NOMO-1 (cell line): ENCODE measurements at regions not wholly inside any gene's neighbourhood (a gene's known extent, or its start where the extent isn't known, plus 50 kb on each side); places are given as distances from the start of the nearest gene placed in this dataset.

Experiments used
- DNase-seq, 2 experiments: peaks; one replicate each; lab custom pipeline; 2025; ENCODE audit not compliant: unreplicated experiment in 2 of 2; lab: John Stamatoyannopoulos, UW

GRCh38 chr15:69806287-69806915 is 291.3 kb downstream of the TLE3 start:
- DNase-seq = no peak

GRCh38 chr15:69807721-69808120 is 290.0 kb downstream of the TLE3 start:
- peak; percentile 22 to 26 for DNase-seq

DNA sequence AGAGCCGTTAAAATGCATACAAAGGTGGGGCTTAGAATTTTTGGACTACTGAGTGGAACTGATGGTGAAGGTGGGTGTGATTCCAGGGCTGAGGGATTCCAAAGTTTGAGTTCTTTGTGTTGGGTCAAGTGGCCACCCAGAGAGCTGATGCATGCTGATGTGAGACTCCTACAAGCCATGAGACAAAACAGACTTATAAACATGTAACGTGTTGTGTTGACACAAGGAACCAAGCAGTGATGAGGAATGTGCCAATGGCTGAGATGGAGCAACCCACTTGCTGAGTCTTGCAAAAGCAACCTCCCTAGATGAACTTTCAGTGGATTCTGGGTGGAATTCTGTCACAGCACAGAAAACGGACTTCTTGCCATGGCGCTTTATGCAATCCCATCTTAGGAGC is 289.0 kb downstream of the TLE3 start:
- DNase-seq = no peak

DNA sequence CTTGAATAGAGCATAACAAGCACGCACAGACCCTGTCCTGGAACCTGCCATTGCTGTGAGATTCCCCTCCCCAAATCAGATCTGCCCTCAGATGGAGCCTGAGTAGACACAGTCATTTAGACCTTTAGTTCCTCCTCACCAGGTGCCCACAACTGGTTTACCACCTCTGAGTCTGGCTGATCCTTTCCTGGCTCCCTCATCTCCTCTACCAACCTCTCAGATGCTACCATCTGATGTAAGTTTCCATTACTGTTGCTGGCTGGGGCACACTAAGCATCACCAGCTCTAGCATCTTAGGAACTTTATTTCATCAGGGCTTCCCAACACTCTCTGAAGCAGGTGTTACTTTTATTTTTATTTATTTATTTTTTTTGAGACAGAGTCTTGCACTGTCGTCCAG is 288.3 kb downstream of the TLE3 start:
- DNase-seq = no peak

DNA sequence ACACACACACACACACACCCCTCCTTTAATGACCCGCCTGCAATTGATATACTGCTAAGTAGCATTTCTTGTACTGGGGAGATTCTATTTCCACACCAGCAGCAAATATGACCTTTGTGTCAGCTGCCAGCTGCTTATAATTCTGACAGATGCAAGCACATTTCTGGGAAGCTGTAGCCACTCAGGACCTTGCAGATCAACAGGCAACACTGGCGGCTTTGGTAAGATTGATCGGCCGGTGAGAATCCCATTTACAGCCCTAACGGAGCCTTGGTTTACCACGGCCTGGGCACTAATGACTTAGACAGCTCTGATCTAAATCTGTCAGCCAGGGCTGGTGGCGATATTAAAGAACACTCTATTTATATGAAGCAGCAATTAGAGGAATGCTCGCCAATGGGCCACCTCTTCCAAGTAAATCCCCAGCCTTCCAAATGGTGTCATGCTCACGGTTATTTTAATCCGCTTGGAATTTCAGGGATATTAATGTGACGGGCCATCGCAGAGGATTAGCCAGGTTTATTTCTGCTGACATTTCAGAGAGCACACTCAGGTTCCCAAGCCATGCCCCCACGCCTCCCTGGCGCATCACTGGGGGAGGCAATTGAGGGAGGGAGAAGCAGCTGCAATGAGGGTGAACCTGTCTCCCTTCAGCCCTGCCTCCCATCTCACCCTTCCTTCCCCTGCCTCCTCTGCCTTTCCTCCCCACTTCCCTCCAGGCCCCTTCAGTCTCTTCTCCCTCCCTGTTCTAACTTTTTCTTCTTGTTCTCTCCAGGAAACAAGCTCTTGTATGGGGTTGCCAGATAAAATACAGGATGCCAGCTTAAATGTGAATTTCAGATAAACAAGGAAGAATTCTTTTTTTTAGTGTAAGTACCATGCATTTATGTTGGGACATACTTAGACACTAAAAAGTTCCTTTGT is 287.0 kb downstream of the TLE3 start:
- no peak for DNase-seq

- no peak for DNase-seq
Measured at GRCh38 chr15:69812861-69813261, 284.9 kb downstream of the TLE3 start.

- no peak for DNase-seq
Measured at GRCh38 chr15:69813881-69814280, 283.8 kb downstream of the TLE3 start.

DNA sequence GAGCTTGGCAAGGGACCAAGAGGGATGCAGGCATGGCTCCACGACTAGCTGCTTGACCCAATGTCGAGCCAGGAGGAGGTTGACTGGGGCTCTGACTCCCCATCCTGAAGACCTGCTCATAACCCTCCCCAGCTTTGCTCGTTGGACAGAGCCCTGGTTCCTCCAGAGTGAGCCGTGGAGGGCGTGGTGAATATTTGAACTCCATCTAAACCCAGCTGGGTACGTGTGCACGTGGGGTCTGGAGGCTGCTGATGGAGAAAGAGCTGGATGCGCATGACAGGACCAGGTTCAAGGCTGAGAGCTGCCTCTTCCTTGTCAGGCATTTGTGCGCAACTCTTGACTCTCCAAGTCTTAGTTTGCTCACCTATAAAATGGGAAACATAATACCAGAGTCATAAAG is 282.8 kb downstream of the TLE3 start:
- DNase-seq = no peak

DNA sequence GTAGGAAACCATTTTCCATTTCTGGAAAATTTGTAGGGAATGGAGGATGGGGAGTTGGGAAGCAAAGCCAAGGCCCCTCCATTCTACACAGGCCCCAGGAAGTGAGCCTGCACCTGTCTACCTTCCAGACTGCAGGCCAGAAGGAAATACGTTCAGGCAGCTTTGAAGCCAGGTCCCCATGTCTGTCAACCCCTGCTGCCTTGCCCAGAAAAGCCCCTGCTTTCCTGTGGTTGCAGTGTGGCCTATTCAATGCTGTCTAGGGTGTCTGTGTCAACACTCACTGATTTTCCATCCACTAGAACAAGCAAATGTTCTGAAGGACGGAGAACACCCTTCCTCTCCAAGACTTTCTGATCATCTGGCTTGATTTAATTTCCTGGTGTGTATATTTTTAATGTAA is 281.9 kb downstream of the TLE3 start:
- DNase-seq = no peak

DNA sequence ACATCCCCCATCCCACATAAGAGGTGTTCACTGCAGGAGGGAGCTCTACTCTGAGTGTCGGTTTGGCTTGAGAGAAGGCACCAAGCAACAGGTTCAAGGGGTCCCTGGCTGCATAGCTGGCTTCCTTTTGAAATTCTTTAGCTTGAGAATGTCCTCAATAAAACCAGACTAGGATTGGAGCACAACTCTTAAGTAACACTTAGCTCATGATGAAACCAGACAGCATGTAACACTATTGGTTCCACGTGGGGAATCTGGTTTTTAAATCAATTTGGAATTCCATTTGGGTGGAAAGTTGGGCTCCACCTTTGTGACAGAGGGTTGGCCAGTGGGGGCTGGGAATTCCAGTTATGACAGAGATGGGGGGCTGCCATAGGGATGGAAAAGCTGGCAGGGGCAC is 281.2 kb downstream of the TLE3 start:
- no peak for DNase-seq

DNA sequence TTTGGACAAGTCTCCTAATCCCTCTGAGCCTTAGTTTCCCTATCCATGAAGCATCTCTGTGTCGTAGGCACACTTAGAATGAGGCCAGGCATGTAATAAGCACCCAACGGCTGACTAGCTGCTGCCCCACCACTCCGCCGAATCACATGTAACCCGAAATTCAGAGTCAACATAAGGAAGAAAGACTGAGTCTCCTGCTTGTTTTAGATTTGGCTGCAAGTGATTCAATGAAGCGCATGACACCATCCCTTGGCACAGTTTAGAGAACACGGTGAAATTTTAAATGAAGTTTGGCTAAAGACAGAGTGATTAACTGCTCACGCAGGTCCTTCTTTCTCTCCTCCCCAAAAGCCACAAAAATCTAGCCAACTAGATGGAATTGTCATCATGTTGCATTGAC is 279.2 kb downstream of the TLE3 start:
- no peak for DNase-seq

- no peak for DNase-seq
Measured at GRCh38 chr15:69819371-69819770, 278.3 kb downstream of the TLE3 start.

GRCh38 chr15:69820819-69821218 is 276.9 kb downstream of the TLE3 start:
- no peak for DNase-seq

DNA sequence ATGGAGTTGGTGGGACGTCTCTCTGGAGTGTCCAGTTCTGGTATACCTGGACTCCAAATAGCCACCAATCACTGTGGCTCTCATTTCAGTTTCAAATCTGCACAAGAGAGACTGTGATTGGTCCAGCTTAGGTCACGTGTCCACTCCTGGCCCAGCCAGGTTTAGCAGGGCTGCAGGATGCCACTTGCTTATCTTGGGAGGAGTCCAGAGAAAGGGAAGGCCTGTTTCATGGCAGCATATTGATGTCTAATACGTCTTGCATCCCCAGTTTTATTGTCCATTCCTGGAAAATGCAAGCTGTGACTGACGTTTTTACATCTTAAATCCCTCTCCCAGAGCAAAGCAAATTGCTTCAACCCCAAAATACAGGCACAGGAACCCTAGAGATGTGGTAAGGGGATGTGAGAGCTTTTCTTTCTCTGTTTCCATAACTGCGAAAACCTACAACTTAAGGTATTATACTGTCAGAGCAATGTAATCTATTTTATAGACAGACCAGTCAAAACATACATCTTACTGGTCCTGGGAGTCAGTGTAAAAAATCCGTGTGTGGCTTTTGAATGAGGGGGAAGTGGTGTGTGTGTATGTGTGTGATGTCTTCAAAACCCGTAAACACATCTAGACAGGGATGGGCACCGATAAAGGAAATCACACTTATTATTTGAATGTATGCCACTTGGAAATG is 274.4 kb downstream of the TLE3 start:
- no peak for DNase-seq

DNA sequence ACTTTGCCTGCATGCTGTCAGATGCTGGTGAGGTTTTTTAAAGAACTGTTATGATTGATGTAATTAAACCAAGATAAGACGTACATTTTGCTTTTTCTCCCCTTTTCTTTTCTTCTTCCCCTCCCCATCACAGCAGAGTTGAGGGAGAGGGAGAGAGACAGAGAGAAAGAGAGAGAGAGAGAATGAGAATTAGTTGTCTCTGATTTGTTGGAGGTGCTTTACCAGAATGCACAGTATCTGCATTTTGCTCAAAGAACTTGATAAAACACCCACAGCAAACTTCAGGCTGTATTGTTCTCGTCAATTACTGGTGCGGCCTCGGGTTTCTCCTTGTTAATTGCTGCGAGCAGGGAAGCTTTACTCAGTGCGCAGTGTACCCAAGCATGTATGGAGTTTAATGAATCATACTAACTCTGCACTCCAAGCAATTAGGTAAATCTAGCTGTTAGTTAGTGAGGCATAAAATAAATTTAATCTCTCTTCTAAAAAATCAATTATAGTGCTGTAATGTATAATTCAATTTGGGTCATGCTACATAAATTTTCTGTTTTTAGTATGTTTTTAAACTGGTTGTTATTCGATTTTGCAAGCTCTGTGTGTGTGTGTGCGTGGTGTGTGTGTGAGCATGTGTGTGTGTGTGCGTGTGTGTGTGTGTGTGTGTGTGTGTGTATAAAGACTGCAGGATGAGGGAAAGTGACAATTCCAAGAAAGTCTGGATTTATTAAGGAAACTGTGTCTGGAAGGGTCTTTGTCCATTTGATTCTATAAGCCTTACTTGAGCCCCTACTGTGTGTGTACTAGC is 273.4 kb downstream of the TLE3 start:
- no peak for DNase-seq

DNA sequence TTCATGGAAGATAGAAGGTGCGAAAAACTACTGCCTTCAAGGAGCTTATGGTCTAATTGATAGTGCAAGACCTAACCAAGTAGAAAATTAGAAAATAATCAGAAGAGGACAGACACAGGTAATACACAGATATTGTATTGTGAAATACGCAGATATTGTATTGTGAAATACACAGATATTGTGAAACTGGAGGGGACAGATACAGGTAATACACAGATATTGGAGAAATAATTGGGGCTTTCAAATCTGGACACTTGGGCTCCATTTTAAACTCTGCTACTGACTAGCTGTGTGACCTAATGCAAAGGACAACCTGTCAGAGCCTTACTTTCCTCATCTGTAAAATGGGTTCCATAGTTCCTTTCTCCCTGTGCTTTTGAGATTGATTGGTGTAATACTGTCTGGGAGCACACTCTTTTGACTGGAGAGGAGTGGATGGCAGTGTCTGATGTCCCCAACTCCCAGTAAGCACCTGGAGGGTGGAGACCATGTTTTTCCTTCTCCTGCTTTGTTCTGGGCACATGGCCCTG is 272.8 kb downstream of the TLE3 start:
- no peak for DNase-seq

DNA sequence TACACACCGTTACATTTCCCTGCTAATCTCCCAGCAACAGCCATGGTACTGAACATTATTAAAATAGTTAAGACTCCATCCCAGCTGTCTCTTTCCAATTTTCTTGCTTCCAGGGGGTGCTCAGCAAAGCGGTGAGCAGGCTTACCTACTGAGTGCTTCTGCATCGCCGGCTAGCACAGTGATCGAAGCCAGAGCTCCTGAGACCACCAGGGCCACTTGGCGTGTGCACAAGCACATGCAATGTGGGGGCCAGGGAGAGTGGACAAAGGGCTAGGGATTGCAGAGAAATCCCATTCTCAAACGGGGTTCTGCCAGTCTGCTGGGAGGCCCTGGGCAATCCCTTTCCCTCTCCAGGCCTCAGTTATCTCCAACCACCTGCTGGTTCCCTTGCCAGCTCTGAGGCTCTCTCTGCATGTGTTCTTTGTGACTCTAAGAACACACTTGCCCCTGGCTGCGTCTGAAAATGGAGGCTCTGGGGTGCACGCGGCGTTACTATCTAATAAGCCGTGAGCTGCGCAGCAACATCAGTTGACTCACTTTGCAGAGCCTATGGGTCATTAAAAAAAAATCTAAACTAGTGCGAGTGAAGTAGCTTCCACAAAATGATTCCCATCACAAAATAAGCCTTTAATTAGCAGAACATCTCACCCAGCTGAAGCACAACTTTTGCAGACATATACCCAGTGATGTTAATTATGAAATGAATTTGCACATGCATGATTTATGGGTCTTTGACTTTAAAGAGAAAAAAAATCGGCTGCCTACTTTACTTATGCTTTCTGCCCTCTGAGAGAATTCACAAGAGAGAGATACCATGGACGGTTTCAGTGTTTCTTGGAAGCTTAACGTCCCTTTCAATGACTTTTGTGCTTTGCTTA is 271.5 kb downstream of the TLE3 start:
- no peak for DNase-seq

DNA sequence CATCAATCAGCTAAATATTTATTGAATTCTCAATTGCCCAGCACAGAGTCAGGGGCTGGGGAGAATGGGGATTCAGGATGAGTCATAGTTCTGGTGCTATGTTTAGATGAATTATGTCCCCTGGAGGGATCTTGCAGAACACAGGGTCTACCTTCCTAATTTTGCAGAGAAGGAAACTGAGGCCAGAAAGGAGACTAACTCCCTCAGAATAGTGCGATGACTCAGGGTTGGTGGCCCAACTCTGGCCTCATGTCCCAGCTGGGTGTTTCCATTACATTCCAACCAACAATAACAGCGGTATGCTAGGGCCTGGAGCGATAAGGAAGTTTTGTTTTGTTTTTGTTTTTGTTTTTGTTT is 270.9 kb downstream of the TLE3 start:
- DNase-seq = no peak

GRCh38 chr15:69827751-69828150 is 270.0 kb downstream of the TLE3 start:
- no peak for DNase-seq
